HG03066 (cell line): ENCODE measurements at regions not wholly inside any gene's neighbourhood (a gene's known extent, or its start where the extent isn't known, plus 50 kb on each side); places are given as distances from the start of the nearest gene placed in this dataset.
"Not testable (repeated sequence)": the region's sequence is repeated elsewhere in the genome, so short reads cannot be mapped to it uniquely, and the experiment has no call there.

ENCODE experiments used
- ATAC-seq: cut with Tn5 transposase; IDR thresholded peaks from one replicate; pipeline ENCODE4 v1.9.1; 2021; ENCODE audit warnings: low read depth; ENCODE audit not compliant: unreplicated experiment

GRCh38 chr6:165768961-165769360 is 105.9 kb upstream of the PDE10A start:
- ATAC-seq, result no peak

GRCh38 chr6:165767228-165767627 is 104.2 kb upstream of the PDE10A start:
- no peak for ATAC-seq

GRCh38 chr6:165766457-165766856 is 103.4 kb upstream of the PDE10A start:
- no peak for ATAC-seq

GRCh38 chr6:165766026-165766425 is 103.0 kb upstream of the PDE10A start:
- ATAC-seq, result no peak

GRCh38 chr6:165765256-165765655 is 102.2 kb upstream of the PDE10A start:
- ATAC-seq, result not testable (repeated sequence)

- no peak for ATAC-seq
These were observed 99.8 kb upstream of the PDE10A start for GRCh38 chr6:165762876-165763275.

GRCh38 chr6:165762125-165762524 is 99.1 kb upstream of the PDE10A start:
- no peak for ATAC-seq

- ATAC-seq, result no peak
These were observed 97.8 kb upstream of the PDE10A start for GRCh38 chr6:165760803-165761185.

- no peak for ATAC-seq
These were observed 97.2 kb upstream of the PDE10A start for GRCh38 chr6:165760126-165760802.

- ATAC-seq, result no peak
These were observed 95.4 kb upstream of the PDE10A start for GRCh38 chr6:165758441-165758840.

GRCh38 chr6:165755583-165755982 is 92.5 kb upstream of the PDE10A start:
- no peak for ATAC-seq

GRCh38 chr6:165753506-165753905 is 90.5 kb upstream of the PDE10A start:
- ATAC-seq, result no peak

GRCh38 chr6:165752451-165752850 is 89.4 kb upstream of the PDE10A start:
- ATAC-seq, result no peak

- ATAC-seq, result no peak
These were observed 88.4 kb upstream of the PDE10A start for GRCh38 chr6:165751486-165751885.

GRCh38 chr6:165749163-165749562 is 86.1 kb upstream of the PDE10A start:
- ATAC-seq, result no peak

GRCh38 chr6:165748390-165748789 is 85.3 kb upstream of the PDE10A start:
- ATAC-seq, result no peak

GRCh38 chr6:165747963-165748362 is 84.9 kb upstream of the PDE10A start:
- no peak for ATAC-seq

GRCh38 chr6:165746331-165746730 is 83.3 kb upstream of the PDE10A start:
- no peak for ATAC-seq

- ATAC-seq, result peak; percentile 69
These were observed 82.5 kb upstream of the PDE10A start for GRCh38 chr6:165745492-165745891.

GRCh38 chr6:165744555-165745228 is 81.7 kb upstream of the PDE10A start:
- no peak for ATAC-seq

- no peak for ATAC-seq
These were observed 80.4 kb upstream of the PDE10A start for GRCh38 chr6:165743366-165743898.

GRCh38 chr6:165742047-165742446 is 79.0 kb upstream of the PDE10A start:
- ATAC-seq, result no peak
